Epithelial cell of esophagus (primary cell): ENCODE measurements at regions not wholly inside any gene's neighbourhood (a gene's known extent, or its start where the extent isn't known, plus 50 kb on each side); places are given as distances from the start of the nearest gene placed in this dataset.
"Not testable (repeated sequence)": the region's sequence is repeated elsewhere in the genome, so short reads cannot be mapped to it uniquely, and the experiment has no call there.

Experiments used
- DNase-seq: peaks from one replicate; pipeline ENCODE4 v3.0.0; 2010; ENCODE audit warnings: low read depth
- H3K4me3 ChIP-seq: 2 replicates; pipeline ENCODE4 v1.5.1; 2011; ENCODE audit warnings: mild to moderate bottlenecking, low read length, control low read depth
- CTCF ChIP-seq: IDR thresholded peaks from 2 replicates; pipeline ENCODE4 v1.5.1; 2011; ENCODE audit warnings: low read depth, mild to moderate bottlenecking, low read length, control low read depth, inconsistent platforms; ENCODE audit not compliant: insufficient read depth; ENCODE audit errors: missing control alignments

- DNase-seq = no peak
- no peak for TF ChIP-seq CTCF
- no peak overlapping the region for H3K4me3 ChIP-seq
Measured at GRCh38 chr2:207438414-207439126, 91.2 kb upstream of the CREB1 start.

- not testable (repeated sequence) for H3K4me3 ChIP-seq, DNase-seq
Measured at GRCh38 chr2:207439881-207440280, 89.9 kb upstream of the CREB1 start.

GRCh38 chr2:207444756-207445155, 85.0 kb upstream of the CREB1 start:
- H3K4me3 ChIP-seq = no peak overlapping the region
- TF ChIP-seq CTCF = no peak
- DNase-seq = no peak

- TF ChIP-seq CTCF = no peak
- no peak overlapping the region for H3K4me3 ChIP-seq
- no peak for DNase-seq
Measured at GRCh38 chr2:207446653-207447052, 83.1 kb upstream of the CREB1 start.

- TF ChIP-seq CTCF = no peak
- DNase-seq = no peak
- no peak overlapping the region for H3K4me3 ChIP-seq
Measured at GRCh38 chr2:207448006-207448405, 81.8 kb upstream of the CREB1 start.

GRCh38 chr2:207449642-207450165, 80.1 kb upstream of the CREB1 start:
- DNase-seq = no peak
- no peak for TF ChIP-seq CTCF
- H3K4me3 ChIP-seq = no peak overlapping the region

- no peak for TF ChIP-seq CTCF
- DNase-seq = no peak
- H3K4me3 ChIP-seq = no peak overlapping the region
Measured at GRCh38 chr2:207450186-207450585, 79.6 kb upstream of the CREB1 start.
